ENCODE measurements at regions not wholly inside any gene's neighbourhood (a gene's known extent, or its start where the extent isn't known, plus 50 kb on each side); places are given as distances from the start of the nearest gene placed in this dataset.

DNA sequence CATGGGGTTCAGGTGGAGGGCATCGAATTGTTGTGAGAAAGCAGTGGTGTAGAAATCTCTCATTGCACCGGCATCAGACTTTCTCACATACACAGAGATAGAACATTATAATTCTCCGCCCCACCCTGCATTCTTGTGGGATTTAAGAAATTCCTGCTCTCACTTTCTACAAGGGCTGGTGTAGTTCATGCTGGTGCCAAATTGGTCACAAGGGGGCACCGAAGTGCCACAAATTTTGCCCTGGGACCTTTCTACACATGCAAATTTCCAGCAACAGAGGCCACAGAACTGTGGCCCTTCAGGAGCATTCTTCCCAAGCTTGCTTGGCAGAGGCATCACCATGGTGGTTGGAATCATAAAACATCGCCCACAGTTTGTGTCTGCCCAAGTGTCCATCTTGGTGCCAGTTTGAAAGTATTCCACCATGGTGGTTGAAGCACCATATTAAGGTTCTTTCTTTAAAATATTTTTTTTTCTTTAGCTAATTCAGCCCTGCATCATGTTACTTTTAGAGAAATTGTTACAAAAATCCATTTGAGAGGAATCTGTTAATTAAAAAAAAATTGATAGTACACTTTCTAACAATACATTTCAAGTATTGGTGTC, 521.2 kb upstream of the FANCL start:
- TF ChIP-seq SIN3A (IDR thresholded peaks at IDR 0.05; ENCODE audit: low read depth, low read length) (no peak), MYC (IDR thresholded peaks at IDR 0.05; ENCODE audit: insufficient read depth, insufficient read length, insufficient replicate concordance, low read length, severe bottlenecking) (no peak), POLR2A (IDR thresholded peaks at IDR 0.05; ENCODE audit: low read depth, low read length) (no peak)
- TF ChIP-seq, protein P1, sequence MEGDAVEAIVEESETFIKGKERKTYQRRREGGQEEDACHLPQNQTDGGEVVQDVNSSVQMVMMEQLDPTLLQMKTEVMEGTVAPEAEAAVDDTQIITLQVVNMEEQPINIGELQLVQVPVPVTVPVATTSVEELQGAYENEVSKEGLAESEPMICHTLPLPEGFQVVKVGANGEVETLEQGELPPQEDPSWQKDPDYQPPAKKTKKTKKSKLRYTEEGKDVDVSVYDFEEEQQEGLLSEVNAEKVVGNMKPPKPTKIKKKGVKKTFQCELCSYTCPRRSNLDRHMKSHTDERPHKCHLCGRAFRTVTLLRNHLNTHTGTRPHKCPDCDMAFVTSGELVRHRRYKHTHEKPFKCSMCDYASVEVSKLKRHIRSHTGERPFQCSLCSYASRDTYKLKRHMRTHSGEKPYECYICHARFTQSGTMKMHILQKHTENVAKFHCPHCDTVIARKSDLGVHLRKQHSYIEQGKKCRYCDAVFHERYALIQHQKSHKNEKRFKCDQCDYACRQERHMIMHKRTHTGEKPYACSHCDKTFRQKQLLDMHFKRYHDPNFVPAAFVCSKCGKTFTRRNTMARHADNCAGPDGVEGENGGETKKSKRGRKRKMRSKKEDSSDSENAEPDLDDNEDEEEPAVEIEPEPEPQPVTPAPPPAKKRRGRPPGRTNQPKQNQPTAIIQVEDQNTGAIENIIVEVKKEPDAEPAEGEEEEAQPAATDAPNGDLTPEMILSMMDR (IDR thresholded peaks at IDR 0.05 in 2 of 3, conservative IDR thresholded peaks at IDR 0.05 in 1 of 3; ENCODE audit: control insufficient read depth in 2 of 3, extremely low read depth in 1 of 3, insufficient read depth in 1 of 3, low read depth in 3 of 3, low read length in 3 of 3) = peak; percentile 58 to 68 (median 62); a peak in 5 of 6 replicates
- TF ChIP-seq, protein P2, sequence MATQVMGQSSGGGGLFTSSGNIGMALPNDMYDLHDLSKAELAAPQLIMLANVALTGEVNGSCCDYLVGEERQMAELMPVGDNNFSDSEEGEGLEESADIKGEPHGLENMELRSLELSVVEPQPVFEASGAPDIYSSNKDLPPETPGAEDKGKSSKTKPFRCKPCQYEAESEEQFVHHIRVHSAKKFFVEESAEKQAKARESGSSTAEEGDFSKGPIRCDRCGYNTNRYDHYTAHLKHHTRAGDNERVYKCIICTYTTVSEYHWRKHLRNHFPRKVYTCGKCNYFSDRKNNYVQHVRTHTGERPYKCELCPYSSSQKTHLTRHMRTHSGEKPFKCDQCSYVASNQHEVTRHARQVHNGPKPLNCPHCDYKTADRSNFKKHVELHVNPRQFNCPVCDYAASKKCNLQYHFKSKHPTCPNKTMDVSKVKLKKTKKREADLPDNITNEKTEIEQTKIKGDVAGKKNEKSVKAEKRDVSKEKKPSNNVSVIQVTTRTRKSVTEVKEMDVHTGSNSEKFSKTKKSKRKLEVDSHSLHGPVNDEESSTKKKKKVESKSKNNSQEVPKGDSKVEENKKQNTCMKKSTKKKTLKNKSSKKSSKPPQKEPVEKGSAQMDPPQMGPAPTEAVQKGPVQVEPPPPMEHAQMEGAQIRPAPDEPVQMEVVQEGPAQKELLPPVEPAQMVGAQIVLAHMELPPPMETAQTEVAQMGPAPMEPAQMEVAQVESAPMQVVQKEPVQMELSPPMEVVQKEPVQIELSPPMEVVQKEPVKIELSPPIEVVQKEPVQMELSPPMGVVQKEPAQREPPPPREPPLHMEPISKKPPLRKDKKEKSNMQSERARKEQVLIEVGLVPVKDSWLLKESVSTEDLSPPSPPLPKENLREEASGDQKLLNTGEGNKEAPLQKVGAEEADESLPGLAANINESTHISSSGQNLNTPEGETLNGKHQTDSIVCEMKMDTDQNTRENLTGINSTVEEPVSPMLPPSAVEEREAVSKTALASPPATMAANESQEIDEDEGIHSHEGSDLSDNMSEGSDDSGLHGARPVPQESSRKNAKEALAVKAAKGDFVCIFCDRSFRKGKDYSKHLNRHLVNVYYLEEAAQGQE (IDR thresholded peaks at IDR 0.05; ENCODE audit: low read depth, low read length) = no peak

All from GM12878 (cell line).